ENCODE measurements at regions not wholly inside any gene's neighbourhood (a gene's known extent, or its start where the extent isn't known, plus 50 kb on each side); places are given as distances from the start of the nearest gene placed in this dataset.
"Not testable (repeated sequence)": the region's sequence is repeated elsewhere in the genome, so short reads cannot be mapped to it uniquely, and the experiment has no call there.

GRCh38 chr13:64774915-64775314 lies 2455.2 kb downstream of the PCDH9 start:
- DNase-seq (ENCODE audit: low spot score): no peak

GRCh38 chr13:64770743-64771142 lies 2459.4 kb downstream of the PCDH9 start:
- DNase-seq (ENCODE audit: low spot score): no peak

- DNase-seq (ENCODE audit: low spot score): no peak
Measured at GRCh38 chr13:64767054-64767453, 2463.1 kb downstream of the PCDH9 start.

- DNase-seq (ENCODE audit: low spot score): no peak
Measured at GRCh38 chr13:64765636-64766035, 2464.5 kb downstream of the PCDH9 start.

- no peak for DNase-seq (ENCODE audit: low spot score)
Measured at GRCh38 chr13:64758521-64759244, 2471.5 kb downstream of the PCDH9 start.

- DNase-seq (ENCODE audit: low spot score): no peak
Measured at GRCh38 chr13:64756621-64757020, 2473.5 kb downstream of the PCDH9 start.

- no peak for DNase-seq (ENCODE audit: low spot score)
Measured at GRCh38 chr13:64755961-64756360, 2474.2 kb downstream of the PCDH9 start.

- no peak for DNase-seq (ENCODE audit: low spot score)
Measured at GRCh38 chr13:64753233-64754000, 2476.7 kb downstream of the PCDH9 start.

- no peak for DNase-seq (ENCODE audit: low spot score)
Measured at GRCh38 chr13:64749301-64749700, 2480.8 kb downstream of the PCDH9 start.

- DNase-seq (ENCODE audit: low spot score): no peak
Measured at GRCh38 chr13:64746845-64747244, 2483.3 kb downstream of the PCDH9 start.

- no peak for DNase-seq (ENCODE audit: low spot score)
Measured at GRCh38 chr13:64740493-64740892, 2489.6 kb downstream of the PCDH9 start.

- no peak for DNase-seq (ENCODE audit: low spot score)
Measured at GRCh38 chr13:64725492-64725891, 2504.6 kb downstream of the PCDH9 start.

- DNase-seq (ENCODE audit: low spot score): peak; percentile 70
Measured at GRCh38 chr13:64723724-64724123, 2506.4 kb downstream of the PCDH9 start.

- DNase-seq (ENCODE audit: low spot score): no peak
Measured at GRCh38 chr13:64718116-64718515, 2512.0 kb downstream of the PCDH9 start.

- no peak for DNase-seq (ENCODE audit: low spot score)
Measured at GRCh38 chr13:64716936-64717335, 2513.2 kb downstream of the PCDH9 start.

- no peak for DNase-seq (ENCODE audit: low spot score)
Measured at GRCh38 chr13:64709079-64709478, 2521.1 kb downstream of the PCDH9 start.

- no peak for DNase-seq (ENCODE audit: low spot score)
Measured at GRCh38 chr13:64704121-64704649, 2526.0 kb downstream of the PCDH9 start.

- no peak for DNase-seq (ENCODE audit: low spot score)
Measured at GRCh38 chr13:64697226-64697625, 2532.9 kb downstream of the PCDH9 start.

GRCh38 chr13:64688893-64689677 lies 2541.1 kb downstream of the PCDH9 start:
- DNase-seq (ENCODE audit: low spot score): no peak

- not testable (repeated sequence) for DNase-seq (ENCODE audit: low spot score)
Measured at GRCh38 chr13:64686536-64686935, 2543.6 kb downstream of the PCDH9 start.

GRCh38 chr13:64684685-64685431 lies 2545.3 kb downstream of the PCDH9 start:
- DNase-seq (ENCODE audit: low spot score): no peak

GRCh38 chr13:64684108-64684507 lies 2546.0 kb downstream of the PCDH9 start:
- DNase-seq (ENCODE audit: low spot score): no peak

Data from COLO829 (cell line).